ENCODE measurements at regions not wholly inside any gene's neighbourhood (a gene's known extent, or its start where the extent isn't known, plus 50 kb on each side); places are given as distances from the start of the nearest gene placed in this dataset.
"Not testable (repeated sequence)": the region's sequence is repeated elsewhere in the genome, so short reads cannot be mapped to it uniquely, and the experiment has no call there.

GRCh38 chr3:20450611-20451010 lies 264.6 kb upstream of the SGO1 start:
- no peak for DNase-seq

- no peak for DNase-seq
Measured at GRCh38 chr3:20442846-20443245, 256.8 kb upstream of the SGO1 start.

- DNase-seq: not testable (repeated sequence)
Measured at GRCh38 chr3:20427268-20427667, 241.3 kb upstream of the SGO1 start.

- DNase-seq: no peak
Measured at GRCh38 chr3:20425138-20425537, 239.1 kb upstream of the SGO1 start.

GRCh38 chr3:20424086-20424485 lies 238.1 kb upstream of the SGO1 start:
- no peak for DNase-seq

GRCh38 chr3:20422391-20422790 lies 236.4 kb upstream of the SGO1 start:
- DNase-seq: no peak

- DNase-seq: no peak
Measured at GRCh38 chr3:20417388-20418108, 231.5 kb upstream of the SGO1 start.

- DNase-seq: no peak
Measured at GRCh38 chr3:20406611-20407011, 220.6 kb upstream of the SGO1 start.

GRCh38 chr3:20405744-20406143 lies 219.7 kb upstream of the SGO1 start:
- no peak for DNase-seq

- DNase-seq: no peak
Measured at GRCh38 chr3:20405231-20405630, 219.2 kb upstream of the SGO1 start.

- no peak for DNase-seq
Measured at GRCh38 chr3:20404741-20405100, 218.7 kb upstream of the SGO1 start.

- no peak for DNase-seq
Measured at GRCh38 chr3:20403986-20404740, 218.2 kb upstream of the SGO1 start.

- no peak for DNase-seq
Measured at GRCh38 chr3:20401253-20401652, 215.2 kb upstream of the SGO1 start.

- no peak for DNase-seq
Measured at GRCh38 chr3:20400686-20401085, 214.7 kb upstream of the SGO1 start.

GRCh38 chr3:20400281-20400680 lies 214.3 kb upstream of the SGO1 start:
- no peak for DNase-seq

GRCh38 chr3:20396335-20396734 lies 210.3 kb upstream of the SGO1 start:
- DNase-seq: no peak

GRCh38 chr3:20395692-20396091 lies 209.7 kb upstream of the SGO1 start:
- DNase-seq: no peak

- no peak for DNase-seq
Measured at GRCh38 chr3:20394243-20394642, 208.2 kb upstream of the SGO1 start.

GRCh38 chr3:20391644-20392043 lies 205.6 kb upstream of the SGO1 start:
- DNase-seq: no peak

GRCh38 chr3:20388971-20389370 lies 203.0 kb upstream of the SGO1 start:
- DNase-seq: no peak

- no peak for DNase-seq
Measured at GRCh38 chr3:20380295-20380694, 194.3 kb upstream of the SGO1 start.

GRCh38 chr3:20378315-20378714 lies 192.3 kb upstream of the SGO1 start:
- no peak for DNase-seq

- DNase-seq: no peak
Measured at GRCh38 chr3:20376665-20377217, 190.7 kb upstream of the SGO1 start.

- no peak for DNase-seq
Measured at GRCh38 chr3:20375302-20375701, 189.3 kb upstream of the SGO1 start.

Data from NCI-H748 treated with DMSO at 0.1 percent for 48 hours (cell line).